A172 (cell line): ENCODE measurements at regions not wholly inside any gene's neighbourhood (a gene's known extent, or its start where the extent isn't known, plus 50 kb on each side); places are given as distances from the start of the nearest gene placed in this dataset.

Experiments used
- DNase-seq: peaks from one replicate; pipeline ENCODE4 v3.0.0-alpha.2; 2015; ENCODE audit warnings: low spot score

GRCh38 chr3:31346542-31346979, 186.2 kb upstream of the STT3B start:
- no peak for DNase-seq

GRCh38 chr3:31349001-31349748, 183.6 kb upstream of the STT3B start:
- DNase-seq: no peak

GRCh38 chr3:31350307-31350706, 182.4 kb upstream of the STT3B start:
- no peak for DNase-seq

- no peak for DNase-seq
These were observed 180.4 kb upstream of the STT3B start for GRCh38 chr3:31352331-31352730.

- DNase-seq: no peak
These were observed 179.6 kb upstream of the STT3B start for GRCh38 chr3:31353166-31353565.

- DNase-seq: no peak
These were observed 178.4 kb upstream of the STT3B start for GRCh38 chr3:31354373-31354772.

- no peak for DNase-seq
These were observed 176.9 kb upstream of the STT3B start for GRCh38 chr3:31355807-31356206.

- peak; percentile 48 for DNase-seq
These were observed 175.8 kb upstream of the STT3B start for GRCh38 chr3:31356941-31357340.

- no peak for DNase-seq
These were observed 175.3 kb upstream of the STT3B start for GRCh38 chr3:31357451-31357850.

GRCh38 chr3:31358473-31359070, 174.2 kb upstream of the STT3B start:
- DNase-seq: no peak

- peak; percentile 90 for DNase-seq
These were observed 171.1 kb upstream of the STT3B start for GRCh38 chr3:31361371-31362273.

- DNase-seq: no peak
These were observed 168.5 kb upstream of the STT3B start for GRCh38 chr3:31364188-31364587.

- DNase-seq: peak; percentile 38
These were observed 168.0 kb upstream of the STT3B start for GRCh38 chr3:31364711-31365110.

GRCh38 chr3:31367518-31367917, 165.2 kb upstream of the STT3B start:
- DNase-seq: no peak

GRCh38 chr3:31369637-31370379, 162.9 kb upstream of the STT3B start:
- DNase-seq: no peak

- DNase-seq: no peak
These were observed 162.4 kb upstream of the STT3B start for GRCh38 chr3:31370380-31370666.

- no peak for DNase-seq
These were observed 162.0 kb upstream of the STT3B start for GRCh38 chr3:31370681-31371080.

GRCh38 chr3:31371484-31372177, 161.1 kb upstream of the STT3B start:
- DNase-seq: no peak

- DNase-seq: no peak
These were observed 159.0 kb upstream of the STT3B start for GRCh38 chr3:31373681-31374080.

GRCh38 chr3:31377045-31377642, 155.6 kb upstream of the STT3B start:
- DNase-seq: peak; percentile 89

GRCh38 chr3:31378231-31378630, 154.5 kb upstream of the STT3B start:
- no peak for DNase-seq
